CD8-positive, alpha-beta memory T cell (primary cell): ENCODE measurements at regions not wholly inside any gene's neighbourhood (a gene's known extent, or its start where the extent isn't known, plus 50 kb on each side); places are given as distances from the start of the nearest gene placed in this dataset.

Experiments
- CTCF ChIA-PET: fragments of 350-600 bp; sonication (Branson Sonifier 250); formaldehyde crosslinking; loops from one replicate; lab custom pipeline; 2021; ENCODE audit warnings: antibody characterized with exemption; lab: Charles Lee
- POLR2A ChIA-PET: fragments of 350-600 bp; sonication (Branson Sonifier 250); formaldehyde crosslinking; loops from one replicate; lab custom pipeline; 2021; ENCODE audit warnings: antibody characterized with exemption; lab: Charles Lee
- DNase-seq, 5 donors: peaks; one replicate each; pipeline versions ENCODE4 v3.0.0 to v3.0.0-alpha.2; 2020 to 2022; ENCODE audit warnings: mixed read lengths in 1 of 5
- H3K27ac ChIP-seq: one replicate; pipeline ENCODE4 v1.7.0; 2013; ENCODE audit warnings: low read depth, mild to moderate bottlenecking, low read length, moderate library complexity
- H3K27me3 ChIP-seq: 2 replicates; pipeline ENCODE4 v1.7.0; 2013; ENCODE audit warnings: low read length, mild to moderate bottlenecking; ENCODE audit not compliant: insufficient read depth, poor library complexity, severe bottlenecking
- H3K36me3 ChIP-seq: 2 replicates; pipeline ENCODE4 v1.7.0; 2013; ENCODE audit warnings: mild to moderate bottlenecking, low read length, moderate library complexity; ENCODE audit not compliant: insufficient read depth
- H3K4me1 ChIP-seq: 2 replicates; pipeline ENCODE4 v1.7.0; 2013; ENCODE audit warnings: mild to moderate bottlenecking, low read length, moderate library complexity; ENCODE audit not compliant: insufficient read depth
- H3K4me3 ChIP-seq: 2 replicates; pipeline ENCODE4 v1.7.0; 2013; ENCODE audit warnings: mild to moderate bottlenecking, low read length
- H3K9me3 ChIP-seq: 2 replicates; pipeline ENCODE4 v1.7.0; 2013; ENCODE audit warnings: mild to moderate bottlenecking, low read length
- H3K27ac Mint-ChIP-seq, 8 donors: one replicate each; pipeline ENCODE4 v1.8.0; 2020 to 2021; ENCODE audit warnings: mixed read lengths in 8 of 8, mild to moderate bottlenecking in 6 of 8, inconsistent platforms in 3 of 8, moderate library complexity in 3 of 8
- H3K27me3 Mint-ChIP-seq, 2 donors: one replicate each; pipeline ENCODE4 v1.8.0; 2020 to 2021; ENCODE audit warnings: mixed read lengths in 2 of 2, mild to moderate bottlenecking in 1 of 2, moderate library complexity in 1 of 2
- H3K36me3 Mint-ChIP-seq, 3 donors: one replicate each; pipeline ENCODE4 v1.8.0; 2020 to 2021; ENCODE audit warnings: mixed read lengths in 3 of 3, inconsistent platforms in 1 of 3, mild to moderate bottlenecking in 1 of 3
- H3K4me1 Mint-ChIP-seq, 3 donors: one replicate each; pipeline ENCODE4 v1.8.0; 2020 to 2021; ENCODE audit warnings: mixed read lengths in 3 of 3, inconsistent platforms in 1 of 3, mild to moderate bottlenecking in 1 of 3
- H3K4me3 Mint-ChIP-seq, 7 donors: one replicate each; pipeline ENCODE4 v1.8.0; 2020 to 2021; ENCODE audit warnings: mixed read lengths in 7 of 7, mild to moderate bottlenecking in 6 of 7, moderate library complexity in 4 of 7, inconsistent platforms in 2 of 7
- H3K9me3 Mint-ChIP-seq, 5 donors: one replicate each; pipeline ENCODE4 v1.8.0; 2020 to 2022; ENCODE audit warnings: mixed read lengths in 5 of 5, mild to moderate bottlenecking in 3 of 5, moderate library complexity in 2 of 5, inconsistent platforms in 1 of 5

- ChIA-PET CTCF (no interaction called here), POLR2A (no interaction called here)
- Mint-ChIP-seq H3K4me3 (no peak overlapping the region), H3K27me3 (peaks cover 0 to 3% of the 10 kb centered on the region in 2 donors), H3K9me3 (no peaks in the 10 kb centered on the region), H3K4me1 (peaks cover 0 to 4% (median 0%) of the 10 kb centered on the region in 3 donors), H3K36me3 (no peaks in the 10 kb centered on the region), H3K27ac (no peak overlapping the region)
- no peaks in the 10 kb centered on the region for H3K36me3 ChIP-seq
- no peaks in the 10 kb centered on the region for H3K9me3 ChIP-seq
- H3K4me1 ChIP-seq: no peaks in the 10 kb centered on the region
- no peaks in the 10 kb centered on the region for H3K27me3 ChIP-seq
- no peak overlapping the region for H3K4me3 ChIP-seq
- H3K27ac ChIP-seq: no peak overlapping the region
- DNase-seq: no peak
Measured at GRCh38 chr11:115919341-115920091, 415.3 kb upstream of the CADM1 start.

- ChIA-PET POLR2A (no interaction called here), CTCF (no interaction called here)
- Histone ChIP-seq H3K27me3 (no peaks in the 10 kb centered on the region), H3K27ac (no peak overlapping the region), H3K4me1 (no peaks in the 10 kb centered on the region), H3K4me3 (no peak overlapping the region), H3K9me3 (no peaks in the 10 kb centered on the region), H3K36me3 (no peaks in the 10 kb centered on the region)
- Mint-ChIP-seq H3K27ac (no peak overlapping the region), H3K27me3 (peaks cover 0 to 3% of the 10 kb centered on the region in 2 donors), H3K4me3 (no peak overlapping the region), H3K36me3 (no peaks in the 10 kb centered on the region), H3K9me3 (no peaks in the 10 kb centered on the region), H3K4me1 (peaks cover 0 to 4% (median 0%) of the 10 kb centered on the region in 3 donors)
- DNase-seq: no peak
Measured at GRCh38 chr11:115918576-115918975, 414.4 kb upstream of the CADM1 start.

- Mint-ChIP-seq H3K27ac (no peak overlapping the region), H3K4me3 (no peak overlapping the region), H3K4me1 (peaks cover 0 to 4% (median 0%) of the 10 kb centered on the region in 3 donors), H3K9me3 (no peaks in the 10 kb centered on the region), H3K27me3 (peaks cover 0 to 3% of the 10 kb centered on the region in 2 donors), H3K36me3 (no peaks in the 10 kb centered on the region)
- H3K27me3 ChIP-seq: no peaks in the 10 kb centered on the region
- CTCF ChIA-PET: no interaction called here
- no peak for DNase-seq
- no peaks in the 10 kb centered on the region for H3K36me3 ChIP-seq
- POLR2A ChIA-PET: no interaction called here
- H3K4me1 ChIP-seq: no peaks in the 10 kb centered on the region
- H3K4me3 ChIP-seq: no peak overlapping the region
- no peak overlapping the region for H3K27ac ChIP-seq
- no peaks in the 10 kb centered on the region for H3K9me3 ChIP-seq
Measured at GRCh38 chr11:115916608-115917007, 412.4 kb upstream of the CADM1 start.

GRCh38 chr11:115912484-115912945 lies 408.3 kb upstream of the CADM1 start:
- CTCF ChIA-PET: no interaction called here

GRCh38 chr11:115911613-115912346 lies 407.6 kb upstream of the CADM1 start:
- CTCF ChIA-PET: no interaction called here

More at GRCh38 chr11:115912484-115912945, 408.3 kb upstream of the CADM1 start:
- no peak overlapping the region for H3K4me3 ChIP-seq
- H3K9me3 ChIP-seq: no peaks in the 10 kb centered on the region
- Mint-ChIP-seq H3K4me1 (no peaks in the 10 kb centered on the region), H3K36me3 (no peaks in the 10 kb centered on the region), H3K27ac (no peak overlapping the region), H3K9me3 (no peaks in the 10 kb centered on the region), H3K4me3 (no peak overlapping the region), H3K27me3 (no peaks in the 10 kb centered on the region)
- no peaks in the 10 kb centered on the region for H3K36me3 ChIP-seq
- H3K27me3 ChIP-seq: no peaks in the 10 kb centered on the region
- DNase-seq: no peak
- H3K4me1 ChIP-seq: no peaks in the 10 kb centered on the region
- POLR2A ChIA-PET: no interaction called here
- no peak overlapping the region for H3K27ac ChIP-seq

GRCh38 chr11:115910379-115910778 lies 406.2 kb upstream of the CADM1 start:
- H3K4me1 ChIP-seq: no peaks in the 10 kb centered on the region
- no peaks in the 10 kb centered on the region for H3K9me3 ChIP-seq
- no peak overlapping the region for H3K4me3 Mint-ChIP-seq
- H3K36me3 ChIP-seq: no peaks in the 10 kb centered on the region
- no peak overlapping the region for H3K27ac ChIP-seq
- no peaks in the 10 kb centered on the region for H3K27me3 ChIP-seq
- H3K27me3 Mint-ChIP-seq: peaks cover 0 to 3% of the 10 kb centered on the region in 2 donors
- H3K4me3 ChIP-seq: no peak overlapping the region
- CTCF ChIA-PET: no interaction called here
- no peak for DNase-seq
- no peaks in the 10 kb centered on the region for H3K4me1 Mint-ChIP-seq
- H3K27ac Mint-ChIP-seq: no peak overlapping the region
- H3K9me3 Mint-ChIP-seq: no peaks in the 10 kb centered on the region
- POLR2A ChIA-PET: no interaction called here
- H3K36me3 Mint-ChIP-seq: no peaks in the 10 kb centered on the region

More at GRCh38 chr11:115911613-115912346, 407.6 kb upstream of the CADM1 start:
- H3K4me3 Mint-ChIP-seq: no peak overlapping the region
- no peak overlapping the region for H3K4me3 ChIP-seq
- H3K27me3 Mint-ChIP-seq: peaks cover 0 to 1% of the 10 kb centered on the region in 2 donors
- no peak overlapping the region for H3K27ac ChIP-seq
- no peaks in the 10 kb centered on the region for H3K27me3 ChIP-seq
- POLR2A ChIA-PET: no interaction called here
- H3K4me1 ChIP-seq: no peaks in the 10 kb centered on the region
- no peaks in the 10 kb centered on the region for H3K36me3 ChIP-seq
- H3K9me3 ChIP-seq: no peaks in the 10 kb centered on the region
- no peaks in the 10 kb centered on the region for H3K9me3 Mint-ChIP-seq
- H3K36me3 Mint-ChIP-seq: no peaks in the 10 kb centered on the region
- DNase-seq: no peak
- H3K27ac Mint-ChIP-seq: no peak overlapping the region
- no peaks in the 10 kb centered on the region for H3K4me1 Mint-ChIP-seq

- CTCF ChIA-PET: no interaction called here
- Mint-ChIP-seq H3K27ac (no peak overlapping the region), H3K27me3 (peaks cover 0 to 3% of the 10 kb centered on the region in 2 donors), H3K9me3 (no peaks in the 10 kb centered on the region), H3K36me3 (no peaks in the 10 kb centered on the region), H3K4me3 (no peak overlapping the region), H3K4me1 (no peaks in the 10 kb centered on the region)
- no peaks in the 10 kb centered on the region for H3K27me3 ChIP-seq
- no peaks in the 10 kb centered on the region for H3K4me1 ChIP-seq
- H3K36me3 ChIP-seq: no peaks in the 10 kb centered on the region
- no peak overlapping the region for H3K27ac ChIP-seq
- POLR2A ChIA-PET: no interaction called here
- H3K4me3 ChIP-seq: no peak overlapping the region
- H3K9me3 ChIP-seq: no peaks in the 10 kb centered on the region
- DNase-seq: no peak
Measured at GRCh38 chr11:115906171-115906570, 402.0 kb upstream of the CADM1 start.

GRCh38 chr11:115905341-115906000 lies 401.3 kb upstream of the CADM1 start:
- no peaks in the 10 kb centered on the region for H3K36me3 ChIP-seq
- CTCF ChIA-PET: no interaction called here
- no peaks in the 10 kb centered on the region for H3K4me1 Mint-ChIP-seq
- no peaks in the 10 kb centered on the region for H3K27me3 ChIP-seq
- DNase-seq: no peak
- H3K4me3 Mint-ChIP-seq: no peak overlapping the region
- no peak overlapping the region for H3K4me3 ChIP-seq
- POLR2A ChIA-PET: no interaction called here
- no peaks in the 10 kb centered on the region for H3K9me3 Mint-ChIP-seq
- no peaks in the 10 kb centered on the region for H3K4me1 ChIP-seq
- no peak overlapping the region for H3K27ac Mint-ChIP-seq
- H3K27me3 Mint-ChIP-seq: peaks cover 0 to 3% of the 10 kb centered on the region in 2 donors
- no peaks in the 10 kb centered on the region for H3K36me3 Mint-ChIP-seq
- no peak overlapping the region for H3K27ac ChIP-seq
- H3K9me3 ChIP-seq: no peaks in the 10 kb centered on the region
